ENCODE measurements at regions not wholly inside any gene's neighbourhood (a gene's known extent, or its start where the extent isn't known, plus 50 kb on each side); places are given as distances from the start of the nearest gene placed in this dataset.

DNA sequence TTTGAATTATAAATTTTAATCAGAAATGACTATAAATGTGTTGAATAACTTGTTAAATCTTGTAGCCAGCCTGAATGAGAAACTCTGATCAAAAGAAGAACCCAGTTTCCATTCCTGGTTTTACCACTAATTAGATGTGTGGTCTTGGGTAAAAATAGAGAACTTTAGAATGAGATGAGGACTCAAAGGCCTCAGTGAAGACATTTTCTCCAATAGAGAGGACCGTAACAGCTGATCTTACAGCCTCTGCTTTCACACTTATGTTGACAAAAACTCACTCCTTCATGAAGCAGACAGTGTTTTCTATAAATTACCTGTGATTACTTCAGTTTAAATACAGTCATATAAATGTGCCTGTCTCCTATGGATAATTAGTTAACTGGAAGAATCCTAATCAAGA is 200.1 kb upstream of the MEOX2 start:
- no peaks in the 10 kb centered on the region for H3K9me3 ChIP-seq (replicated peaks; ENCODE audit: control insufficient read depth, low read depth, low read length)
- no CpG with 5 or more reads among the region's 1 CpG for WGBS (ENCODE audit: insufficient coverage)
- H3K27me3 ChIP-seq (ENCODE audit: control insufficient read depth, insufficient read depth, low read length): no peaks in the 10 kb centered on the region
- no peak overlapping the region for H3K27ac ChIP-seq (ENCODE audit: low read length)
- DNase-seq: no peak
- H3K4me1 ChIP-seq (ENCODE audit: control insufficient read depth, insufficient read depth, low read length): no peaks in the 10 kb centered on the region
- no peak overlapping the region for H3K4me3 ChIP-seq (ENCODE audit: low read length)
- no peaks in the 10 kb centered on the region for H3K36me3 ChIP-seq (ENCODE audit: control insufficient read depth, insufficient read depth, low read length)

DNA sequence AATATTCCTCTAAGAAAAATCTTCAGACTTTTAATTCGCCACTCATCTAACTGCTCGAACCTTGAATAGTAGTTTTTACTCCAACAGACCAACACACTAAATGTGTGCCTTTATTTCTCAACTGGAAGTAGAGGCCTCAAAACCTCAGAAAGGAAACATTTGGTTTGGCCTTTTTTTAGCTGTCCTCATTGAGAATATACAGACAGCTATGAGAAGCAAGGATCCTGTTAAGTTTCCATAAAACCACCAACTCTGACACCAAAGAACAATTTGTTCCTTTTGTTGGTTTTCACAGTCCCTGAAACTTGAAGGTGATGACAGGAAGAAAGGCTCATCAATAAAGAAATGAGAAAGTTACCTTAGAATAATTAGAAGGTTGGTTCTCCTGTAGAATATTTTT is 199.2 kb upstream of the MEOX2 start:
- Histone ChIP-seq H3K27me3 (ENCODE audit: control insufficient read depth, insufficient read depth, low read length) (no peaks in the 10 kb centered on the region), H3K4me3 (ENCODE audit: low read length) (no peak overlapping the region), H3K27ac (ENCODE audit: low read length) (no peak overlapping the region), H3K36me3 (ENCODE audit: control insufficient read depth, insufficient read depth, low read length) (no peaks in the 10 kb centered on the region), H3K9me3 (replicated peaks; ENCODE audit: control insufficient read depth, low read depth, low read length) (no peaks in the 10 kb centered on the region), H3K4me1 (ENCODE audit: control insufficient read depth, insufficient read depth, low read length) (no peaks in the 10 kb centered on the region)
- DNase-seq: no peak
- 100% methylated on average over 2 of the region's 2 CpGs for WGBS (ENCODE audit: insufficient coverage)

DNA sequence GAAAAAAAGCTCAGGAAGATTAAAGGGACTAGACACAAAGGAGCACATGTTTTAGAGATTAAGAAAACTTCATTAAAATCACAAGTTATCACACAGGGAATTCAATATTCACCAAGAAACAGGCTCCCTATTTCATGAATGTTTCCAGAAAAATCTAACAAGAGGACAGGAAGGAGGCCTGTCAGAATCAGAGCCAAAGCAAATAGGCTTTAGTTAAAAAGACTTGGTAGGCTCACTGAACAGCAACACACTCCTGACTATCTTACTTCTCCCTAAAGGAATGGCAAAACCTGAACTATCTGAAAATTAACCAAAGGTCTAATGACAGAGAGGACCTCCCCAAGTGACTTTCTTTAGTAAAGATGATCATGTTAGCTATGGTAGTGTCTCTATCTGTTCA is 188.3 kb upstream of the MEOX2 start:
- no peak overlapping the region for H3K27ac ChIP-seq (ENCODE audit: low read length)
- peak; percentile 50 for DNase-seq

DNA sequence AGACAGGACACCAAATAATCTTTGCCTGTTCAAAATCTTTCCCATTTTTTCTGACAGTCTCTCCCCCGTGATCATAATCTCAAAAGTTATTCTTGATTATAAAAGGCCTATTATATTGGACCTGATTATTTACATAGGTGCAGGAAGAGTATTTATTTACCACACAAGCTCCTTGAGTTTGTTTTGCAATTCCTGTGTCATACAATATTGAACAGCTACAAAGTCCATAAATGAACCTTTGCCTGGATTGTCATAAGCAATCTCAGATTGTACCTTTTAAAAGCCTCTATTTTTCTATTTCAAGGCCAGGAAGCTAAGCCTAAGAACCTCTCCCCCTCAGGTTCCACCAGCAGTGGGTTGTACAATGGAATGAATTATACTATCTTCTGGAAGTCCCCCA is 183.9 kb upstream of the MEOX2 start:
- DNase-seq: no peak
- H3K27ac ChIP-seq (ENCODE audit: low read length): no peak overlapping the region
- H3K4me3 ChIP-seq (ENCODE audit: low read length): no peak overlapping the region
- H3K36me3 ChIP-seq (ENCODE audit: control insufficient read depth, insufficient read depth, low read length): no peaks in the 10 kb centered on the region
- no CpG with 5 or more reads among the region's 1 CpG for WGBS (ENCODE audit: insufficient coverage)
- no peaks in the 10 kb centered on the region for H3K9me3 ChIP-seq (replicated peaks; ENCODE audit: control insufficient read depth, low read depth, low read length)
- H3K4me1 ChIP-seq (ENCODE audit: control insufficient read depth, insufficient read depth, low read length): no peaks in the 10 kb centered on the region
- no peaks in the 10 kb centered on the region for H3K27me3 ChIP-seq (ENCODE audit: control insufficient read depth, insufficient read depth, low read length)

More for the DNA sequence above, 188.3 kb upstream of the MEOX2 start:
- H3K9me3 ChIP-seq (replicated peaks; ENCODE audit: control insufficient read depth, low read depth, low read length): no peaks in the 10 kb centered on the region
- no peaks in the 10 kb centered on the region for H3K4me1 ChIP-seq (ENCODE audit: control insufficient read depth, insufficient read depth, low read length)
- no peak overlapping the region for H3K4me3 ChIP-seq (ENCODE audit: low read length)
- H3K36me3 ChIP-seq (ENCODE audit: control insufficient read depth, insufficient read depth, low read length): no peaks in the 10 kb centered on the region
- H3K27me3 ChIP-seq (ENCODE audit: control insufficient read depth, insufficient read depth, low read length): no peaks in the 10 kb centered on the region

DNA sequence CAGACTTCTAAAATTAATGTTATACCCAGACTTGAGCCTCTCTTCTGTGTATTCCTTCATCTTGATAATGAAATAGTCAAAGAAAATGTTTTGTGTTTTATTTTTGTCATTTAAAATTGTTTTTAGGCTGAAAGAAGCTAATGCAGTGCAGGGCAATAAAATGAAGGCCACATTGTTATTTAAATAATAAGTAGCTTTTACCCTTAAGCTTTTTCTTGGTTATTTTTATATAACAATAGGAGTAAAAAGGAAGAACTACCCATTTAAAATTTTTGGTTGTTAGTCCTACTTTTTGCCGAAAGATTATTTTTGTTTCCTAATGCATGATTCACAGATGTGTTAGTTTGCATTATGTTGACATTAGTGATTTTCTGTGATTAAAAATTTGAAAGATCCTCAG is 181.0 kb upstream of the MEOX2 start:
- Histone ChIP-seq H3K4me3 (ENCODE audit: low read length) (no peak overlapping the region), H3K27me3 (ENCODE audit: control insufficient read depth, insufficient read depth, low read length) (no peaks in the 10 kb centered on the region), H3K27ac (ENCODE audit: low read length) (no peak overlapping the region), H3K4me1 (ENCODE audit: control insufficient read depth, insufficient read depth, low read length) (no peaks in the 10 kb centered on the region), H3K9me3 (replicated peaks; ENCODE audit: control insufficient read depth, low read depth, low read length) (no peaks in the 10 kb centered on the region), H3K36me3 (ENCODE audit: control insufficient read depth, insufficient read depth, low read length) (no peaks in the 10 kb centered on the region)
- no CpG with 5 or more reads among the region's 1 CpG for WGBS (ENCODE audit: insufficient coverage)
- DNase-seq: no peak

DNA sequence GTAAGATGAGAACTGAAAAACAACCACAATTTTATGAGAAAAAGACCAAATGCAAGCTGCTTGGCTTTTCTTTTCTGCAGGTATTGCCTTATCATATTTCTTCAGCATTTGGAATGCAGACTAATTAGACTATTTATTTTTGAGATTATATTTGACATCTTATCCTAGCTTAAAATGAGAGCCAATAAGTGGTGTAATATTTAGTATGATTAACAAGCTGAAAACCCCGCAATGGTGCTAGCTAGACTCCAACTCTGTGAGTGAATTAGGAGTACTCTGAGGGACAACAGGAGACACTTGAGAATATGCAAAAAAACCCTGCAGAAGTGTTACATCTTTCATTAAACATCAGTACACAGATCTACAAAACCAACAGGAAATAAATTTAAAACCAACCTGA is 180.3 kb upstream of the MEOX2 start:
- no CpG with 5 or more reads among the region's 1 CpG for WGBS (ENCODE audit: insufficient coverage)

DNA sequence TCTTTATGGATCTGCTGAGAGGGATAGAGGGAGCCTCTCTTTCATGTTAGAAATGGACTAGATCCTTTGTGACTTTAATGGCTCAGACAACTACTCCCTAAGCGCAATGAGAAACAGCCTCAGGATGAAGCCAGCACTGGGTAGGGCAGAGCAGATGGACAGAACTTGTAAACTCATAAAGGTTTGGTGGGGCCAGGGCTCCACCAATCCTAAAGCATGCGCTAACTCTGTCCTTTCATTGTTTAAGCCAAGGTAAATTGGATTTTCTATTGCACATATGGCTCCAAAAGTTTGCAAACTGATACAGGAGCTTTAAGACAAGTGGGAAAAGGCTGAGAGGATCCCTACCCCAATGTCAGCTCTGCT is 178.1 kb upstream of the MEOX2 start:
- no peak for DNase-seq
- WGBS (ENCODE audit: insufficient coverage): no CpG with 5 or more reads among the region's 2 CpGs
- H3K27me3 ChIP-seq (ENCODE audit: control insufficient read depth, insufficient read depth, low read length): no peaks in the 10 kb centered on the region
- H3K4me3 ChIP-seq (ENCODE audit: low read length): no peak overlapping the region
- H3K27ac ChIP-seq (ENCODE audit: low read length): no peak overlapping the region
- H3K36me3 ChIP-seq (ENCODE audit: control insufficient read depth, insufficient read depth, low read length): no peaks in the 10 kb centered on the region
- H3K9me3 ChIP-seq (replicated peaks; ENCODE audit: control insufficient read depth, low read depth, low read length): no peaks in the 10 kb centered on the region
- H3K4me1 ChIP-seq (ENCODE audit: control insufficient read depth, insufficient read depth, low read length): no peaks in the 10 kb centered on the region

More for the DNA sequence above, 180.3 kb upstream of the MEOX2 start:
- DNase-seq: no peak
- H3K36me3 ChIP-seq (ENCODE audit: control insufficient read depth, insufficient read depth, low read length): no peaks in the 10 kb centered on the region
- no peak overlapping the region for H3K4me3 ChIP-seq (ENCODE audit: low read length)
- no peaks in the 10 kb centered on the region for H3K4me1 ChIP-seq (ENCODE audit: control insufficient read depth, insufficient read depth, low read length)
- no peak overlapping the region for H3K27ac ChIP-seq (ENCODE audit: low read length)
- H3K9me3 ChIP-seq (replicated peaks; ENCODE audit: control insufficient read depth, low read depth, low read length): no peaks in the 10 kb centered on the region
- H3K27me3 ChIP-seq (ENCODE audit: control insufficient read depth, insufficient read depth, low read length): no peaks in the 10 kb centered on the region

DNA sequence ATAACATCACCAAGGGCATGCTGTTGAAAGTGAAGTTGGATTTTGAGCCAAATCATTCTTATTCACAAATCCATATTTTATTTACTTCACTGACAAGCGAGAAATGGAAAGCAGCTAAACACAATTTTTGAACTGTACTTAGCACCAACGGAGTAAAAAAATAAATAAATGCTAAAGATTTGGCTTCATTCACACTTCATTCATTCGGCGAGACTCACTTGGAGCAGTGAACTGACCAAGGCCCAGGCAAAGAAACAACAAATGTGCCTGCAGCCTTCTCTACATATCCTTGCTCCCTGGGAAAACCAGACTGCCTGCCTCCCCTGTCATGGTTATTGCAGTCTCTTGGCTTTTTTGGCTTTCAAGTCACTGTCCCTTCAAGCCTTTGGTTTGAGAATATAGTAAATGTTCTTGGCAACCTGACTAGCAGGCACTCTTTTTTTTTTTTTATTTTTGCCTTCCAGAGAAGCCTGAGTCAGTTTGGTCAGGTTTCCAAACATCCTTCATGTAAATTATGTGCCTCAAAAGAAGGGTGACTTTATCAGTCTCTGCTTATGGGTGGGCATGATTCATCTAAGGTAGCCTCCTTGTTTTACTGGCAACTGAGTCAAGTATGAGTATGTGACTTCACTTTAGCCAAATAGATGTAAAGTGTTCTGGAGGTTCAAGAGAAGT is 177.6 kb upstream of the MEOX2 start:
- H3K4me1 ChIP-seq (ENCODE audit: control insufficient read depth, insufficient read depth, low read length): no peaks in the 10 kb centered on the region
- WGBS (ENCODE audit: insufficient coverage): no CpG with 5 or more reads among the region's 4 CpGs

DNA sequence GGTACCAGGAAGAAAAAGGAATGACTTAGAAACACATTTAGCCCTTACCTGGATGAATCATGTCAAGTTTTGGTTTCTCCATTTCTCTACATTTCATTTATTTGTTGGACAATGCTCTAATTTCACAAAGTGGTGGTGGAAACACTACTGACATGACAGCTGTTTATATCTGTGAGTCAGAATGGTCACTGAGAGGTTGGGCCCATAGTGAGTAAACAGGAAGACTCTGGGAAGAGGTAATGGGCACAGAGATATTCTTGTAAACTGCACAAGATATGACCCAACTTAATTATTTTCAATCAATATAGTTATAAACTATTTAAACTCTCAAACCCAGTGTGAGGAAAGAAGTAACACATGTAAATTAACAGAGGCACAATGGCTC is 176.3 kb upstream of the MEOX2 start:
- Histone ChIP-seq H3K27ac (ENCODE audit: low read length) (no peak overlapping the region), H3K4me3 (ENCODE audit: low read length) (no peak overlapping the region), H3K36me3 (ENCODE audit: control insufficient read depth, insufficient read depth, low read length) (no peaks in the 10 kb centered on the region), H3K4me1 (ENCODE audit: control insufficient read depth, insufficient read depth, low read length) (no peaks in the 10 kb centered on the region), H3K9me3 (replicated peaks; ENCODE audit: control insufficient read depth, low read depth, low read length) (no peaks in the 10 kb centered on the region), H3K27me3 (ENCODE audit: control insufficient read depth, insufficient read depth, low read length) (no peaks in the 10 kb centered on the region)
- no peak for DNase-seq

More for the DNA sequence above, 177.6 kb upstream of the MEOX2 start:
- Histone ChIP-seq H3K27me3 (ENCODE audit: control insufficient read depth, insufficient read depth, low read length) (no peaks in the 10 kb centered on the region), H3K36me3 (ENCODE audit: control insufficient read depth, insufficient read depth, low read length) (no peaks in the 10 kb centered on the region), H3K27ac (ENCODE audit: low read length) (no peak overlapping the region), H3K9me3 (replicated peaks; ENCODE audit: control insufficient read depth, low read depth, low read length) (no peaks in the 10 kb centered on the region), H3K4me3 (ENCODE audit: low read length) (no peak overlapping the region)
- no peak for DNase-seq

DNA sequence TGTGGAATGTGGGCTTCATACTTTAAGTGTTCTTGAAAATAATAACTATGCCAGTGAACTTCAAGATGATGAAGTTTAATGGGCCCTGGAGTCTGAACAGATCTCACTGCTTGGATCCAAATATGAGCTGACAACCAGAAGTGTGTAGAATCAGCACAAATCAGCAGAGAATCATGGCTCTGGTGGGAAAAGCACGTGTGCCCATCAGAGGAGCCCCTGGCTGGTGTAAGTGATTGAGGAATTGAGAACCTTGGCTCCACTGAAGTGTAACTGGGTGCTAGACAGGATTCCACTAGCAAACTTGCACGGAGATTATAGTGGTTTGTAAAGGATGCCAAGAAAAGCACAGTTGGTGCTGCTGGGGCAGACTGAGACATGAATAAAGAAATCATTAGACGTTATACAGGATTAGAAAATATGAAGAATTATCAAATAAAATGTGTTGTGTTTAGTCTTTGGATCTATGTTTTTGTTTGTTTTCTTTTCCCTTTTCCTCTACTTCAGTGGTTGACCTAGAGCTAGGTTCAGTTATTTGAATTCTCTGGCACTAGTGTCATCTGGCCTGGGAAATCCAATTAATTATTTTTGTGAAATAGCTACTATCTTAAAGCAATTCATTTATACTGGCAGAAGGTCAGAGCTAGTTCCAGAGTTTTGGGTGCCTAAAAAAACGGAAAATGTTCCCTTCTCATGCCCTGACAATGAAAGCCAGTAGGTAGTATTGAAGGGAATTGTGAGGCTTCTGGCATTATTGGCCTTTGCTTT is 175.7 kb upstream of the MEOX2 start:
- WGBS (ENCODE audit: insufficient coverage): 60% methylated on average over 1 of the region's 4 CpGs
- Histone ChIP-seq H3K27me3 (ENCODE audit: control insufficient read depth, insufficient read depth, low read length) (no peaks in the 10 kb centered on the region), H3K9me3 (replicated peaks; ENCODE audit: control insufficient read depth, low read depth, low read length) (no peaks in the 10 kb centered on the region), H3K4me1 (ENCODE audit: control insufficient read depth, insufficient read depth, low read length) (peaks cover 2% of the 10 kb centered on the region), H3K27ac (ENCODE audit: low read length) (no peak overlapping the region), H3K36me3 (ENCODE audit: control insufficient read depth, insufficient read depth, low read length) (no peaks in the 10 kb centered on the region), H3K4me3 (ENCODE audit: low read length) (no peak overlapping the region)
- DNase-seq: peak; percentile 19

Data from muscle of leg (tissue), 3 donors.